ENCODE measurements at regions not wholly inside any gene's neighbourhood (a gene's known extent, or its start where the extent isn't known, plus 50 kb on each side); places are given as distances from the start of the nearest gene placed in this dataset.

DNA sequence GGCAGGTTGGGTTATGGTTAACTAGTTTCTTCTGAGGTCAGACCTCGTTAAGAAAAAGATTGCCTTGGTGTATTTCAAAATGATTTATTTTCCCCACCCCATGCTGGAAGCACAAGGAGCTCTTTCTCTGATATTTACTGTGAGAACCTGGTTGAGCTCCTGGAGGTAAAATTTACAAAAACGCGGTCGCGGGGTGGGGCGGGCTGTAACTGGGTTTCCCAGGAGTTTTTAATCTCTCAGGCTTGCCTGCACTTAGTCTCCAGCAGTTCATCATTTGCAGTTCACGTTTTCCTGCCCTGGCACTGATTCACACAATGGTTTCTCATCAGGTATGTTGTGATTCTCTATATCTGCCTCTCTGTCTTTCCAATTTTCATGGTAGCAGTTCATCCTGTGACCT, 67.9 kb upstream of the PDE3A start:
- H3K27me3 Mint-ChIP-seq, result no peaks in the 10 kb centered on the region
- no peaks in the 10 kb centered on the region for H3K36me3 Mint-ChIP-seq
- ATAC-seq (ENCODE audit: low read depth) (no peak), DNase-seq (no peak)
- no peaks in the 10 kb centered on the region for H3K4me1 Mint-ChIP-seq
- POLR2A ChIA-PET, result no interaction called here
- H3K27ac Mint-ChIP-seq, result no peak overlapping the region
- H3K9me3 Mint-ChIP-seq, result peaks cover 9% of the 10 kb centered on the region
- no peak overlapping the region for H3K4me3 Mint-ChIP-seq

DNA sequence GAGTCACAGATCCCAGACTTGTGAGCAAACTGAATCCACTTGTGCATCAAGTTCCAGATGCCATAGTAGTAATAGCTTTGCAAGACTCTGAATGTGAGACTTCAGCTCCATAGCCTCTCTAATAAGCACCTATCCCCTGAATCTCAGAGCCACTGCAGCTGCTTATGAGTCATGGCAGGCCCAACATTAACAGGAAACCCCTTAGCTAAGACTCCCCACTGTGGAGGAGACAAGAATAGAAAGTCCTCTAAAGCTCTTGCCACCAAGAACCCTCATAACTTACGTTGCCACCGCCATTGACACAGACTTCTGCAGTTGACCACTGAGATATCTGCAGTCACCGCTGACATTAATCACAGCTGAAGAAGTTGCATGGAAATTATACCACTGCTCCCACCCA, 62.9 kb upstream of the PDE3A start:
- Mint-ChIP-seq H3K9me3 (peaks cover 5% of the 10 kb centered on the region), H3K4me3 (no peak overlapping the region), H3K27ac (no peak overlapping the region), H3K27me3 (no peaks in the 10 kb centered on the region), H3K36me3 (no peaks in the 10 kb centered on the region), H3K4me1 (no peaks in the 10 kb centered on the region)
- DNase-seq (no peak), ATAC-seq (ENCODE audit: low read depth) (no peak)
- POLR2A ChIA-PET, result no interaction called here

DNA sequence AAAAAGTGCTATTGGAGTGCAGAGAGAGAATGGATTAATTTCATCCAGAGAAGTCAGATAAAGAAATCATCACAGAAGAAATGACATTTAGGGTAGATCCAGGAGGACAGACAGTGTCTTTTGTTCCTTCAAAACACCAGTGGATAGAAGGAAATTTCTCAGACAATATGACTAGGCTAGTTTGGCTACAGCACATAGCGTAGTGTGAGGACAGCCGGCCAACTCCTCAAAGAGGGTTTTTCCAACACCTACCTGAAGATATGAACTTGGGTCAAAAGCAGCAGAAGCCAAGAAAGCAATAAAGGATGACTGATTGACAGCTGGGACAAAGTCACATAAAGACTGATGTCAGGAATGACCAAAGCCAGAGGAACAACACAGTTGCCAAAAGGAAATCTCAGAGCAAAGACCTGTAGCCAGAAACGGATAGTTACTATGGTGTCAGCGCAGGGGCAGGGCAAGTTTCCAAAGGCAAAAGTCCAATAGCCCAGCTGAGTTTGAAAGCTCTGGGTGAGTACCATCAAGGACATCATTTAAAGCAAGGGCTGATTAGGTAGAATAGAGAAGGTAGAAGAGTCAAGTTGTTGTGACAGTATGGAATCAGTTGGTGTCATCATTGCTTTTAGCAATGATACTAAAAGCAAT, 58.7 kb upstream of the PDE3A start:
- DNase-seq (no peak), ATAC-seq (ENCODE audit: low read depth) (no peak)
- Mint-ChIP-seq H3K9me3 (peaks cover 3% of the 10 kb centered on the region), H3K27me3 (no peaks in the 10 kb centered on the region), H3K27ac (no peak overlapping the region), H3K36me3 (no peaks in the 10 kb centered on the region), H3K4me3 (no peak overlapping the region), H3K4me1 (no peaks in the 10 kb centered on the region)
- POLR2A ChIA-PET, result no interaction called here

DNA sequence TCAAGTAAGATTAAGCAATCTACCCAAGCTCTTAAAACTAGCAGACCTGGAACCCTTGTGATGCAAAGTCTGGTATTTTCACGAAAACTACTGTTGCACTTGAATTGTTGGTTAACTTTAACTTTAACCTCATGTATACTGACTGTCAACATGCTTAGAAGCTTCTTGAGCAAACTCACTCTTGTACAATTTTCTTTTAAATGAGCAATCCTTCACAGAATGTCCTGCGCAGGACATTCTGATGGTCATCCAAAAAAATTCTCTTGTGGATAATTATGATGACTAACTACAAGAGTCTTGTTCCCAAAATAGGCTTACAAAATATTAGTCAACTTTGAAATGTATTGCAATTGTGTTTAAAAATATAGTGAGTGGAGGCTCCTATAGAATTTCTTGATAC, 54.0 kb upstream of the PDE3A start:
- Mint-ChIP-seq H3K4me1 (no peaks in the 10 kb centered on the region), H3K9me3 (no peaks in the 10 kb centered on the region), H3K4me3 (no peak overlapping the region), H3K36me3 (no peaks in the 10 kb centered on the region), H3K27ac (no peak overlapping the region), H3K27me3 (no peaks in the 10 kb centered on the region)
- no peak for DNase-seq
- POLR2A ChIA-PET, result no interaction called here
- ATAC-seq (ENCODE audit: low read depth), result no peak

DNA sequence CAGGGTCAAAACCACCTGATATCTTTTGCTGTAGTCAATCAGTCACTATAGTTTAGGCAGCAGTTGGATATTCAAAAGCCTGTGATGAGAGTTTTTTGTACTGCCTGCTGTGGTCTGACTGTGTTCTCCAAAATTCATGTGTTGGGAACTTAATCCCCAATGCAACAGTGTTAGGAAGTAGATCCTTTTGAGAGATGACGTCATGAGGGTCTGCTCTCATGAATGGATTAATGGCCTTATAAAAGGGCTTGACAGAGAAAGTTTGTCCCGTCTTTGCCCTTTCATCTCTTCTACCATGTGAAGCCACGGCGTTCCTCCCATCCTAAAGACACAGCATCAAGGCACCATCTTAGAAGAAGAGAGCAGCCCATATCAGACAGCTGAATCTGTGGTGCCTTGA, 50.8 kb upstream of the PDE3A start:
- Mint-ChIP-seq H3K9me3 (no peaks in the 10 kb centered on the region), H3K27ac (no peak overlapping the region), H3K36me3 (no peaks in the 10 kb centered on the region), H3K4me1 (no peaks in the 10 kb centered on the region), H3K27me3 (no peaks in the 10 kb centered on the region), H3K4me3 (no peak overlapping the region)
- POLR2A ChIA-PET, result no interaction called here
- no peak for ATAC-seq (ENCODE audit: low read depth)
- no peak for DNase-seq
